ENCODE measurements at regions not wholly inside any gene's neighbourhood (a gene's known extent, or its start where the extent isn't known, plus 50 kb on each side); places are given as distances from the start of the nearest gene placed in this dataset.

DNA sequence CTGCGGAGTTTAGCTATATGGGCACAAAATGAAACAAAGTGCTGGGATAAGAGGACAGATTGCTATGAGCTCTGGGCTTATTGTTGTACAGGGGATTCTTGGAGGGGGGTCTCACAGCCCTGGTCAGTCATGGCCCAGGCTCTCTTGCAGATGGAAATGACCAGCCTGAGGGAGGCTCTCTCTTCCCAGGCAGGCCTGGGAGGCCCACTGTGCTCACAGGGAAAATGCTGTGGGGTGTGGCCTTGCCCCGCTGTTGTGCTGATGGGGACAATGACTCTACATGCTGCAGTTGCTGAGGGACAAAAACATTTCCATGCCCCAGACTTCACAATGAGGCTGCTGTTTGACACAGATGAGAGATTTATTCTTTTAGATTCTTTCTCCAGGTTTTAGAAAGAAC, 202.2 kb downstream of the KLF13 start:
- TF ChIP-seq, protein P1, sequence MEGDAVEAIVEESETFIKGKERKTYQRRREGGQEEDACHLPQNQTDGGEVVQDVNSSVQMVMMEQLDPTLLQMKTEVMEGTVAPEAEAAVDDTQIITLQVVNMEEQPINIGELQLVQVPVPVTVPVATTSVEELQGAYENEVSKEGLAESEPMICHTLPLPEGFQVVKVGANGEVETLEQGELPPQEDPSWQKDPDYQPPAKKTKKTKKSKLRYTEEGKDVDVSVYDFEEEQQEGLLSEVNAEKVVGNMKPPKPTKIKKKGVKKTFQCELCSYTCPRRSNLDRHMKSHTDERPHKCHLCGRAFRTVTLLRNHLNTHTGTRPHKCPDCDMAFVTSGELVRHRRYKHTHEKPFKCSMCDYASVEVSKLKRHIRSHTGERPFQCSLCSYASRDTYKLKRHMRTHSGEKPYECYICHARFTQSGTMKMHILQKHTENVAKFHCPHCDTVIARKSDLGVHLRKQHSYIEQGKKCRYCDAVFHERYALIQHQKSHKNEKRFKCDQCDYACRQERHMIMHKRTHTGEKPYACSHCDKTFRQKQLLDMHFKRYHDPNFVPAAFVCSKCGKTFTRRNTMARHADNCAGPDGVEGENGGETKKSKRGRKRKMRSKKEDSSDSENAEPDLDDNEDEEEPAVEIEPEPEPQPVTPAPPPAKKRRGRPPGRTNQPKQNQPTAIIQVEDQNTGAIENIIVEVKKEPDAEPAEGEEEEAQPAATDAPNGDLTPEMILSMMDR (IDR thresholded peaks at IDR 0.05) = no peak
- TF ChIP-seq POLR2A (IDR thresholded peaks at IDR 0.05) (no peak), EP300 (IDR thresholded peaks at IDR 0.05; ENCODE audit: low read depth) (no peak), POLR2AphosphoS5 (IDR thresholded peaks at IDR 0.05) (no peak)

All from transverse colon (tissue), 4 donors.